ENCODE measurements at regions not wholly inside any gene's neighbourhood (a gene's known extent, or its start where the extent isn't known, plus 50 kb on each side); places are given as distances from the start of the nearest gene placed in this dataset.
"Not testable (repeated sequence)": the region's sequence is repeated elsewhere in the genome, so short reads cannot be mapped to it uniquely, and the experiment has no call there.

- CTCF ChIA-PET; H3K9me2 ChIP-seq (ENCODE audit: insufficient read depth); H3K4me3 ChIP-seq (replicated peaks in 1 of 2; ENCODE audit: low read depth in 1 of 2, low read length in 2 of 2); H3K9ac ChIP-seq (ENCODE audit: low read length); H3K79me2 ChIP-seq (ENCODE audit: insufficient read depth, low read length); DNase-seq (ENCODE audit: low read depth, low spot score); H3K27ac ChIP-seq (ENCODE audit: low read depth, low read length); H3K27me3 ChIP-seq (ENCODE audit: insufficient read depth, low read length); ATAC-seq; H3K4me2 ChIP-seq (ENCODE audit: low read length); H4K20me1 ChIP-seq (ENCODE audit: insufficient read depth); H3K36me3 ChIP-seq (ENCODE audit: control insufficient read depth in 1 of 2, insufficient read depth in 2 of 2, low read length in 2 of 2); POLR2A ChIA-PET; BruUV-seq (replicated peaks); intact Hi-C loops (cut with micrococcal nuclease); H3K4me1 ChIP-seq (ENCODE audit: control insufficient read depth in 1 of 2, insufficient read depth in 2 of 2, low read length in 2 of 2); H3K9me3 ChIP-seq (ENCODE audit: control insufficient read depth in 1 of 2, insufficient read depth in 1 of 2, low read depth in 1 of 2, low read length in 2 of 2); H2AFZ ChIP-seq (ENCODE audit: low read depth, low read length, poor library complexity, severe bottlenecking); RAD21 ChIA-PET (ENCODE audit: low non-redundant PET in 1 of 2, low total read pairs in 2 of 2, uncharacterized antibody in 2 of 2, unreplicated experiment in 2 of 2): not testable (repeated sequence)
These were observed 700.8 kb upstream of the TPTE start for GRCh38 chr21:9820579-9820978.

DNA sequence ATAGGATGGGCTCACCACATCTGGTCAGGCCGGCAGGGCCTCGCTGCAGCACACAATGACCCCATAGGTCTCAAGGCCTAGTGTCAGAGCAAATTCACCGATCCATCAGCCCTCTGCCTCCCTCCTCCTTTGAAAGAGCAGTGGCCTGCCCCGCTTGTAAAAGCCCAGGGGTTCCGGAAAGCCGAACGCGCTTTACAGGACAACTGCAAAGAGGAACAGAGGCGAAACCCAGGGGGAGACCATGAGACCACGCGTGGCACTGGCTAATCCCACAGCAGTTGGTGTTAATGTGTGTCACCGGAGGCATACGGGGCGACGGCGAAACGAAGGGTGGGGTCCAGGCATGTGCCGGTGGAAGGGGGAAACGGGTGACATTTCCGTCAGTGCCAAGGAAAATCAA, 699.9 kb upstream of the TPTE start:
- H3K36me3 ChIP-seq (ENCODE audit: control insufficient read depth in 1 of 2, insufficient read depth in 2 of 2, low read length in 2 of 2); H4K20me1 ChIP-seq (ENCODE audit: insufficient read depth); H2AFZ ChIP-seq (ENCODE audit: low read depth, low read length, poor library complexity, severe bottlenecking); RAD21 ChIA-PET (ENCODE audit: low non-redundant PET in 1 of 2, low total read pairs in 2 of 2, uncharacterized antibody in 2 of 2, unreplicated experiment in 2 of 2); DNase-seq (ENCODE audit: low read depth, low spot score); H3K79me2 ChIP-seq (ENCODE audit: insufficient read depth, low read length); intact Hi-C loops (cut with micrococcal nuclease); POLR2A ChIA-PET; H3K4me3 ChIP-seq (replicated peaks in 1 of 2; ENCODE audit: low read depth in 1 of 2, low read length in 2 of 2); ATAC-seq; BruUV-seq (replicated peaks); H3K4me2 ChIP-seq (ENCODE audit: low read length); CTCF ChIA-PET; H3K27ac ChIP-seq (ENCODE audit: low read depth, low read length); H3K4me1 ChIP-seq (ENCODE audit: control insufficient read depth in 1 of 2, insufficient read depth in 2 of 2, low read length in 2 of 2); H3K9me2 ChIP-seq (ENCODE audit: insufficient read depth); H3K9ac ChIP-seq (ENCODE audit: low read length); H3K27me3 ChIP-seq (ENCODE audit: insufficient read depth, low read length); H3K9me3 ChIP-seq (ENCODE audit: control insufficient read depth in 1 of 2, insufficient read depth in 1 of 2, low read depth in 1 of 2, low read length in 2 of 2): not testable (repeated sequence)

- DNase-seq (ENCODE audit: low read depth, low spot score); RAD21 ChIA-PET (ENCODE audit: low non-redundant PET in 1 of 2, low total read pairs in 2 of 2, uncharacterized antibody in 2 of 2, unreplicated experiment in 2 of 2): not testable (repeated sequence)
These were observed 699.1 kb upstream of the TPTE start for GRCh38 chr21:9822093-9822820.

DNA sequence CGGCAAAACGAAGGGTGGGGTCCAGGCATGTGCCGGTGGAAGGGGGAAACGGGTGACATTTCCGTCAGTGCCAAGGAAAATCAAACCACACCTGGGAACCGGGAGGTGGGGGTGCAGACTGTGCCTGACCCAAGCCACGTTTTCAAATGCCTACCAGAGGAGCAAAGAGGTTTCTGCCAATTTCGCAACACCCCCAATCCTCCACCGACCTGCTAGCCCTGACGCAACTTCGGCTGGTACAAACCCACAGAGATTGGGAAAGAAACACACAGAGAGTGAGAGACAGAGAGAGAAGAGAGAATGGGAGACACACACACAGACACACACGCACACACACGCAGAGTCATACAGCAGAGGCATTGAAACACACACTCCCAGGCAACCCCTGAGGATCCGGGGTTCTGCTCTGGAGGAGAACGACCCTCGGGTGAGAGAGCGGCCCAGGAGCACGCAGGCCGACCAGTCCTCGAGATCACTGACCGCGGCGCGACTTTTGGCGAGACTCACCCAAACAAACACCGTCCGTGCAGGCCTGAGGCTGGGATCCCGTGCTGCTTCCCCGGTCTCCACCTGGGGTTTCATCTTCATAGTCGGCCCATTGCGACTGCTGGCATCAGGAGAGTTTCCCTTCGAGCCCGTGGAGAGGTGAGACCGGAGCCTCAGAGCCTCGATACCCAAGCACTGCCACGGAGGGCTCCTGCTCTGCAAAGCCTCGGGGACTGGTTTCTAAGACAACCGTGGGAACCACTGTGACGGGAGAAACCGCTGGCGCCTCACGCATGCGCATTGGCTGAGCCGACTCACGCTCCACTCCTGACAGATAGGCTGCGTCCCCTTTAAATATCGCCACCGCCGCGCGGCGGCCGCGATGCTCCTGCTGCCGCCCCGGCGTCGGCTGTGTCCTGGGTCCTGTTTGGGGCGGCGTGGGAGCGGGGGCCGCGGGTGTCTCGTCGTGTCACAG, 697.9 kb upstream of the TPTE start:
- H3K9ac ChIP-seq (ENCODE audit: low read length); RAD21 ChIA-PET (ENCODE audit: low non-redundant PET in 1 of 2, low total read pairs in 2 of 2, uncharacterized antibody in 2 of 2, unreplicated experiment in 2 of 2); H3K4me1 ChIP-seq (ENCODE audit: control insufficient read depth in 1 of 2, insufficient read depth in 2 of 2, low read length in 2 of 2); BruUV-seq (replicated peaks); ATAC-seq; POLR2A ChIA-PET; CTCF ChIA-PET; H3K79me2 ChIP-seq (ENCODE audit: insufficient read depth, low read length); H3K9me3 ChIP-seq (ENCODE audit: control insufficient read depth in 1 of 2, insufficient read depth in 1 of 2, low read depth in 1 of 2, low read length in 2 of 2); H3K4me3 ChIP-seq (replicated peaks in 1 of 2; ENCODE audit: low read depth in 1 of 2, low read length in 2 of 2); H3K27ac ChIP-seq (ENCODE audit: low read depth, low read length); H2AFZ ChIP-seq (ENCODE audit: low read depth, low read length, poor library complexity, severe bottlenecking); H3K9me2 ChIP-seq (ENCODE audit: insufficient read depth); H3K27me3 ChIP-seq (ENCODE audit: insufficient read depth, low read length); H4K20me1 ChIP-seq (ENCODE audit: insufficient read depth); intact Hi-C loops (cut with micrococcal nuclease); H3K36me3 ChIP-seq (ENCODE audit: control insufficient read depth in 1 of 2, insufficient read depth in 2 of 2, low read length in 2 of 2); H3K4me2 ChIP-seq (ENCODE audit: low read length): not testable (repeated sequence)
- peak; percentile 3 for DNase-seq (ENCODE audit: low read depth, low spot score)

More at GRCh38 chr21:9822093-9822820, 699.1 kb upstream of the TPTE start:
- H3K27me3 ChIP-seq (ENCODE audit: insufficient read depth, low read length); H3K9ac ChIP-seq (ENCODE audit: low read length); H3K4me2 ChIP-seq (ENCODE audit: low read length); H3K9me2 ChIP-seq (ENCODE audit: insufficient read depth); ATAC-seq; POLR2A ChIA-PET; H3K9me3 ChIP-seq (ENCODE audit: control insufficient read depth in 1 of 2, insufficient read depth in 1 of 2, low read depth in 1 of 2, low read length in 2 of 2); intact Hi-C loops (cut with micrococcal nuclease); BruUV-seq (replicated peaks); H3K4me1 ChIP-seq (ENCODE audit: control insufficient read depth in 1 of 2, insufficient read depth in 2 of 2, low read length in 2 of 2); H3K79me2 ChIP-seq (ENCODE audit: insufficient read depth, low read length); H3K36me3 ChIP-seq (ENCODE audit: control insufficient read depth in 1 of 2, insufficient read depth in 2 of 2, low read length in 2 of 2); H4K20me1 ChIP-seq (ENCODE audit: insufficient read depth); H2AFZ ChIP-seq (ENCODE audit: low read depth, low read length, poor library complexity, severe bottlenecking); H3K27ac ChIP-seq (ENCODE audit: low read depth, low read length); H3K4me3 ChIP-seq (replicated peaks in 1 of 2; ENCODE audit: low read depth in 1 of 2, low read length in 2 of 2); CTCF ChIA-PET: not testable (repeated sequence)

Measured in HCT116 (cell line).